ACC112 (cell line): ENCODE measurements at regions not wholly inside any gene's neighbourhood (a gene's known extent, or its start where the extent isn't known, plus 50 kb on each side); places are given as distances from the start of the nearest gene placed in this dataset.

Source experiments
- H2AFZ ChIP-seq: fragments of 200-600 bp; sonication (generic); one replicate; pipeline ENCODE4 v1.6.0; 2017; ENCODE audit warnings: antibody characterized with exemption, low read length; ENCODE audit not compliant: unreplicated experiment
- H3K27ac ChIP-seq: fragments of 200-600 bp; sonication (generic); 2 replicates; pipeline ENCODE4 v1.5.1; 2014; ENCODE audit warnings: low read depth, mild to moderate bottlenecking, antibody characterized with exemption, low read length, moderate library complexity
- H3K27me3 ChIP-seq: fragments of 200-600 bp; sonication (generic); 2 replicates; pipeline ENCODE4 v1.6.1; 2014; ENCODE audit warnings: mild to moderate bottlenecking, antibody characterized with exemption, low read length, moderate library complexity, mixed read lengths; ENCODE audit not compliant: insufficient read depth
- H3K36me3 ChIP-seq: fragments of 200-600 bp; sonication (generic); 2 replicates; pipeline ENCODE4 v1.6.1; 2016; ENCODE audit warnings: mild to moderate bottlenecking, antibody characterized with exemption, low read length, moderate library complexity, mixed read lengths; ENCODE audit not compliant: insufficient read depth
- H3K4me1 ChIP-seq: fragments of 200-600 bp; sonication (generic); one replicate; pipeline ENCODE4 v1.6.1; 2016; ENCODE audit warnings: low read length, mixed read lengths; ENCODE audit not compliant: insufficient read depth, unreplicated experiment, control insufficient read depth
- H3K4me3 ChIP-seq: fragments of 200-600 bp; sonication (generic); 2 replicates; pipeline ENCODE4 v1.5.1; 2014; ENCODE audit warnings: mild to moderate bottlenecking, low read depth, low read length
- H3K79me2 ChIP-seq: fragments of 200-600 bp; sonication (generic); one replicate; pipeline ENCODE4 v1.6.0; 2016; ENCODE audit warnings: low read length; ENCODE audit not compliant: control insufficient read depth, unreplicated experiment, insufficient read depth

DNA sequence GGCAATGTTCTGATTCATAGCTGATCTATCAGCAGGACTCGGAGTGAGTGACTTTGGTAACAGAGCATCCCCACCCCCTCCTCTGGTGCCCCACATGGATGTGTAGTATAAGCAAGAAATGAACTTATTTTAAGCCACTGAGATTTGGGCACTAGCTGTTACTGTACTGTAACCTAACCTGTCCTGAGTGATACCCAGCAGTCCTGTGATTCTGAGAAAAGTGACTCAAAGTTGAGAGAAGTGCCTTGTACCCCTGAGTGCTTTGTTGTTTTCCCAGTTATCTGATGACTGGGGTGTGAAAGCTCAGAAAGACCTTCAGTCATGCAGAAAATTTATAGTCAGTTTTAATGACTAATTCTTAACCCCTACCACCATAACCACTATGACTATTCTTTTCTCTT, 439.9 kb upstream of the RBMS3 start:
- Histone ChIP-seq H3K4me3 (no peak overlapping the region), H3K36me3 (no peaks in the 10 kb centered on the region), H3K27me3 (peaks cover 52% of the 10 kb centered on the region), H3K27ac (no peak overlapping the region), H3K4me1 (no peaks in the 10 kb centered on the region), H2AFZ (no peak overlapping the region), H3K79me2 (no peaks in the 10 kb centered on the region)

DNA sequence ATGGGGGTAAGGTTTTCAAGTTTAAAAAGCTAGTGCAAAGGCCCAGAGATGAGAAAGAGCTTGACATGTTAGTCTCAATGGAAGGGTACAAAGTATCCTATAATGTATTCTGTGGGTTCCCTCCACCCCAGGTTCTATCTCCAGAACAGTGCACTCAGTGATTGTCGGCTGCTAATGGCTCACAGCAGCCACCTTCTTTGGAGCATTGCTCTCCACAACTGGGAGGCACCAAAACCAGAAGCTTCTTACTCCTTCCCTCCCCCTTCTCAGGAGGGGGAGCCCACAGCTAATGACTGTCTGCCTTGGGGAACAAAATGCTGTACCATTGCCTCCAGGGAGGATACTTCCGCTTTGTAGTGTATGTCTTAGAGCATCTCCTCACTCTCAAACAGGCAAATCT, 439.4 kb upstream of the RBMS3 start:
- H3K4me1 ChIP-seq = no peaks in the 10 kb centered on the region
- no peak overlapping the region for H3K27ac ChIP-seq
- H3K4me3 ChIP-seq = no peak overlapping the region
- H3K36me3 ChIP-seq = no peaks in the 10 kb centered on the region
- no peak overlapping the region for H2AFZ ChIP-seq
- no peaks in the 10 kb centered on the region for H3K79me2 ChIP-seq
- peaks cover 47% of the 10 kb centered on the region for H3K27me3 ChIP-seq

DNA sequence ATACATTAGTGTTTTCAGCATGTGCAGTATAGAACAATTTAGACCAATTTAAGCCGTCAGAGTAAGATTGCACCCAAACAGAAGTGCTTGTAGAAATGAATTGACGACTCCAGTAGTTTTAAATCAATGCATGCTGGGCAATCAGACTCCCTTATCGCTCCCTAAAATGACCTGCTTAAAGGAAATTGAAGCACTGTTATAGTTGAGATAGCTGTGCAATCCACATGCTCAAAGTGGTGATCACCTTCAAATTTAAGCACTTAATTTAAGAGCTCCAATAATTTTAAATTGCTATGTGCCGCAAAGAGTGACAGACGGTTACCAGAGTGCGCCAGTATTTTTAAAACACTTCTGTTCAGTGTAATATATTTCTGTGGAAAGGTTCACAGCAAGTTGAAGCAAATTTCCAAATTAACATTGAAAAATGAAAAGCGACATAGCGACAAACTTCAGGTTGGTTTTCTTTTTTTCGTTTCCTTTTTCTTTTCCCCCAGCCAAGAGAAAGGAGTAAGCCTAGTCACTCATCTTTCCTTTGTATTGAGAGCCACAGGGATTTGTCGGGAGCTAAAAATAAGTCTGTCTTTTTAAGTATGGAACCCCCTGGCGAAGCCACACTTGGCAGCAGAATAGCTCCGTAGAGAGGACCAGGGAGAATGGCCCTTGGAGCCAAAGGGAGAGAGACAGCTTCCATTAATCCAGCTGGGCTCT, 436.4 kb upstream of the RBMS3 start:
- H3K27ac ChIP-seq = no peak overlapping the region
- H2AFZ ChIP-seq = no peak overlapping the region
- H3K4me1 ChIP-seq = no peaks in the 10 kb centered on the region
- no peaks in the 10 kb centered on the region for H3K79me2 ChIP-seq
- H3K27me3 ChIP-seq = peaks cover 23% of the 10 kb centered on the region
- no peaks in the 10 kb centered on the region for H3K36me3 ChIP-seq
- no peak overlapping the region for H3K4me3 ChIP-seq

DNA sequence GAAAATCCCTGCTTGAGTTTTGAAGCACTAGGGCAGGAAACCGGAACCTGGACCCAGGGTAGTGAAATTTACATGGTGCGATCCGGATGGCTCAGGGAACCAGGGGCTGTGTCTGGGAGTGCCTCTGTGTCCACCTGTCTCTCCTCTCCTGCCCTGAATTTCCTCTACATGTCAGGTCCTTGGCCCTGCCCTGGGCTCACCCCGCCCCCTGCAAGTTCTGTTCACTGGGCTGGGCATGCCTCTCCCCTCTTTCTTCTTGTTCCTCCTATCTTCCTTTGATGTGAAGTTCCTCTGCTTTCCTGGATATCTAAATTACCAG, 435.9 kb upstream of the RBMS3 start:
- H3K4me1 ChIP-seq = no peaks in the 10 kb centered on the region

DNA sequence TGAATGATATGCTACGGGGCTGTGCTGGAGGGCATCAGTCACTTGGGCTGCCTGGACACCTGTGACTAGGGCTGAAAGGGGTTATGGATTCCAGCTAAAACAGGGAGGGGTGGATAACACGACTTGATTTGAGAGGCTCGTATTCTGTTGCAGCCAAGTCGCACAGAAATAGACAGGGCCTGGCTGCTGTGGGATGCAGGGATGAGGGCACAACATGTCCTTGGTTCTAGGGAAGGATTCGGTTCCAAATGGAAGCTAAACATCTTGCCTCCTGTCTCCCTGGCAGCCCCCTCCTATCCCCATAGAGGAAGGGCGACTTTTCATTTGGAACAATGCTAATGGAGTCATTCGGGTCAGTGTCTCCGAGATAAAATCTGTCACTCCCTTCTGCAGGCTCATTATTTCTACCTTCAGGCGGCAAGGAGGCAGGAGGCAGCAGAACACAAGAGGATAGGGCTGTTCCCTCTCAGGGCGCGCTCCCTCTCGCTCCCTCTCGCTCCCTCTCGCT, 433.8 kb upstream of the RBMS3 start:
- Histone ChIP-seq H3K27ac (no peak overlapping the region), H3K27me3 (0 out of 2 replicates have a peak, but pooled peaks cover 4% of the 10 kb centered on the region), H3K4me1 (no peaks in the 10 kb centered on the region), H3K4me3 (no peak overlapping the region), H2AFZ (no peak overlapping the region), H3K36me3 (no peaks in the 10 kb centered on the region), H3K79me2 (no peaks in the 10 kb centered on the region)

More for the DNA sequence above, 435.9 kb upstream of the RBMS3 start:
- Histone ChIP-seq H3K36me3 (no peaks in the 10 kb centered on the region), H3K79me2 (no peaks in the 10 kb centered on the region), H3K27me3 (peaks cover 18% of the 10 kb centered on the region), H3K27ac (no peak overlapping the region), H2AFZ (no peak overlapping the region), H3K4me3 (no peak overlapping the region)

DNA sequence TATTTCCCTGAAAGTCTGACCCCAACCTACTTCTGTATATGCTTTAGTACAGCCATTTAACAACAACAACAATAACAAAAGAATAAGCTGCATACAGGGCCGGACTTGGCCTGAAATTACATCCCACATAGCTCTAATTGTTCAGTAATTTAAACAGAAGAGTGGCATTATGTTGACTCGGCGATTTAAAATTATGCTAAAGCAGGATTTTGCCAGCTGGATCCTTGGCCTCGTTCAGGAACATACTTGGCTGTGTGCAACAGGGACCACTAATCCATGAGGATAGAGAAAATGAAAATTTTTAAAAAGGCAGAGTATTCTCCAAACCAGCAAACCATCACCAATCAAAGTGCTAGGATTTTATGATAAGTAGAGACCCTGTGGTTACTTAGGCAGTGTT, 433.1 kb upstream of the RBMS3 start:
- Histone ChIP-seq H3K27ac (no peak overlapping the region), H3K4me3 (no peak overlapping the region), H3K27me3 (0 out of 2 replicates have a peak, but pooled peaks cover 4% of the 10 kb centered on the region), H2AFZ (no peak overlapping the region), H3K4me1 (no peaks in the 10 kb centered on the region), H3K36me3 (no peaks in the 10 kb centered on the region), H3K79me2 (no peaks in the 10 kb centered on the region)

DNA sequence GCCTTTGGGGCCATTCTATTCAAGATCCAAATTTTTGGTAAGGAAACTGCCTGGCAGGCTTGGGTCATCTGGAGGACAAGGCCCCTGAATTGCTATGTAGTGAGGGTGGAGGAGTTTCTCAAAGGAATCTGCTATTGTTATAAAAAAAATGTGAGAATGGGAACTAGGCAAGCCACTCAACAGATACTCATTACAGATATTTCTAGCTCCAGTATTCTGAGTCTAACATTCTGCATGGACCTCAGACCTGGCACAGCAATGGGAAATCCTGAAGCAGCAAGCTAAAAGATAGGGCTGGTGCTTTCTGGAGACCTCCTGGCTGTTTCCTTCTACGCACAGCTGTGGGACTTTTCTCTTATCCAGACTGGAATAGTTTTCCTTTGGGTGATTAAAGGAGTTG, 430.7 kb upstream of the RBMS3 start:
- no peaks in the 10 kb centered on the region for H3K27me3 ChIP-seq
- no peak overlapping the region for H3K4me3 ChIP-seq
- no peaks in the 10 kb centered on the region for H3K36me3 ChIP-seq
- H3K27ac ChIP-seq = no peak overlapping the region
- no peaks in the 10 kb centered on the region for H3K79me2 ChIP-seq
- H2AFZ ChIP-seq = no peak overlapping the region
- H3K4me1 ChIP-seq = no peaks in the 10 kb centered on the region

DNA sequence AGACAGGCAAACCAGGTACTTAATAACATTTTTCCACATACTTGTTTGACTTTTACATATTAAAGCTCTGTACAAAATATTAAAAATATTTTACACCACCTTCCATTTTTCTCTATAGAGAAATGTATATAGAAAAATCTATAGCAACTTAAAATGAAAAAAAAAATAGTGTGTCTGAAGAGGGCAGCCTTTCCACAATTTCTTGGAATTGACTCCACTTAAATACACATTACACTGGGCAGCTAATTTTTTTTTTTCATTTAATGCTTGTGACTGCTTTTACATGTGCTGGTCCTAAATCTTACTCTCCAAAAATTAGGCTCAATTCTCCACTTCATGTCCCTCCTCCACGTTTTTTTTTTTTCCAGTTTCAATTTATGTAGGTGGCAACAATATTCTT, 427.0 kb upstream of the RBMS3 start:
- H3K27ac ChIP-seq = no peak overlapping the region
- no peaks in the 10 kb centered on the region for H3K79me2 ChIP-seq
- H3K4me3 ChIP-seq = no peak overlapping the region
- no peaks in the 10 kb centered on the region for H3K36me3 ChIP-seq
- H2AFZ ChIP-seq = no peak overlapping the region
- H3K4me1 ChIP-seq = no peaks in the 10 kb centered on the region
- H3K27me3 ChIP-seq = no peaks in the 10 kb centered on the region

DNA sequence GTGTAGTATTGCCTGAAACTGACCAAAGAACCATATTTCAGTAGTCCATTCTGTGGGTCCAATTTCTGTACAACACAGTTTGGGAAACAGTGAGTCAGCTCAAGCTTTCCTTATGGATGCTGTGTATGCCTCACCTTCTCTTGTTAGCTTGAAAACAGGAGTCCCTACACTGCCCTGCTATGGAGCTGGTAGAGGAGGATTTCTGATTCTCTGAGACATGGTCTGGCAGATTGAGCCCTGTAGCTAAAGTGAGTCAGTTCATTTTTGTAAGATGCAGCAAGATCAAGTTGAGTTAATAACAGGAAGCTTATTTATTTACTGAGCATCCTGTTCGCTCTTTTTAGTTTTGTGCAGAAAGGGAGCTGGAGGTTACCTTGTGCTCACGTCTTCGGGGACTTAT, 424.1 kb upstream of the RBMS3 start:
- peaks cover 11% of the 10 kb centered on the region for H3K4me1 ChIP-seq
- no peaks in the 10 kb centered on the region for H3K27me3 ChIP-seq
- H3K36me3 ChIP-seq = no peaks in the 10 kb centered on the region
- no peak overlapping the region for H3K4me3 ChIP-seq
- no peak overlapping the region for H3K27ac ChIP-seq
- no peaks in the 10 kb centered on the region for H3K79me2 ChIP-seq
- no peak overlapping the region for H2AFZ ChIP-seq

DNA sequence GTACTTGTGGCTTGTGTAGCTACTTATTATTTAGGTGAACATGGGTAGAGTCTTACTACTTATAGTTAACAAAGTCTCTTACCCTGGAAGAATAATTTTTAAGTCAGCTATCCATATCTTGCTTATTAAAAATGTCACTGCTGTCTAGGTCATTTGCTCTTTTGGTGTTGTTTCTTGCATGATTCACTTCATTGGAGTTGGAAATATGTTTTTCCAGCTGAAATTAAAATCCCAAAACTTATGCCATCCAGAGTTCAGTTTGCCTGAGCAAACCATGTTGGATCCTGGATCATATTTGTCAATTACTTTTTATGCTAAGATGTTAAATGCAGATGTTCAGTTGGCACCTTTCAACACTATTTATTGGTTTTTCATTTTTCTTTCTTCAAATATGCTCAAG, 421.0 kb upstream of the RBMS3 start:
- Histone ChIP-seq H3K36me3 (no peaks in the 10 kb centered on the region), H3K27ac (no peak overlapping the region), H3K4me1 (peaks cover 11% of the 10 kb centered on the region), H2AFZ (peak overlapping the region; percentile 43), H3K27me3 (no peaks in the 10 kb centered on the region), H3K4me3 (no peak overlapping the region), H3K79me2 (no peaks in the 10 kb centered on the region)

DNA sequence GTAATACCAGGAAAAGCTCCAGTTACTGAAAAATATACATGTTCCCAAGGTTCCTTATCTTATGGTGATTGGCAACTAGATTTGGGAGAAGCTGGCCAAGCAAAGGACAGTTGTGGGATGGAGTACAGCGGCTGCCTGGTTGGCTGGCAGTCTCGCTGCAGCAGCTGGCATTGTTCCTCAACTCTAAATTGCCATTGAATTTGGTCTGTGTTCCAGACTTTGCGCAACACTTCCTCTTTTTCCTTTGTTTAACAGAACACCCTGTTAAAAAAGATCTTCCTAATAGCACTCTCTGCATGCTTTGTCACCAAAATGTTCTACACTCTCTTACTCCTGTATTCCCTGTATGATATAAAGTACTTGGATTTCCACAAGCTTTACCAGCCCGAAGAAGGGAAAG, 420.6 kb upstream of the RBMS3 start:
- Histone ChIP-seq H3K79me2 (no peaks in the 10 kb centered on the region), H3K4me1 (peaks cover 11% of the 10 kb centered on the region), H3K27ac (no peak overlapping the region), H3K4me3 (no peak overlapping the region), H2AFZ (peak overlapping the region; percentile 43), H3K27me3 (no peaks in the 10 kb centered on the region), H3K36me3 (no peaks in the 10 kb centered on the region)
